GM21360 (cell line): ENCODE measurements at regions not wholly inside any gene's neighbourhood (a gene's known extent, or its start where the extent isn't known, plus 50 kb on each side); places are given as distances from the start of the nearest gene placed in this dataset.

Experiments
- ATAC-seq: cut with Tn5 transposase; IDR thresholded peaks from one replicate; pipeline ENCODE4 v1.9.1; 2021; ENCODE audit warnings: mild to moderate bottlenecking, moderate library complexity; ENCODE audit not compliant: unreplicated experiment

GRCh38 chr10:36704124-36704523 lies 421.3 kb upstream of the ANKRD30A start:
- no peak for ATAC-seq

- no peak for ATAC-seq
These were observed 422.2 kb upstream of the ANKRD30A start for GRCh38 chr10:36703179-36703578.

GRCh38 chr10:36700123-36700522 lies 425.3 kb upstream of the ANKRD30A start:
- no peak for ATAC-seq

- no peak for ATAC-seq
These were observed 432.6 kb upstream of the ANKRD30A start for GRCh38 chr10:36692759-36693158.

- ATAC-seq: no peak
These were observed 436.7 kb upstream of the ANKRD30A start for GRCh38 chr10:36688717-36689116.

GRCh38 chr10:36683421-36683820 lies 442.0 kb upstream of the ANKRD30A start:
- no peak for ATAC-seq

- ATAC-seq: no peak
These were observed 443.4 kb upstream of the ANKRD30A start for GRCh38 chr10:36681751-36682632.

- ATAC-seq: no peak
These were observed 445.8 kb upstream of the ANKRD30A start for GRCh38 chr10:36679554-36679953.

- no peak for ATAC-seq
These were observed 448.0 kb upstream of the ANKRD30A start for GRCh38 chr10:36677431-36677768.

- ATAC-seq: no peak
These were observed 448.5 kb upstream of the ANKRD30A start for GRCh38 chr10:36676756-36677430.

- ATAC-seq: no peak
These were observed 449.1 kb upstream of the ANKRD30A start for GRCh38 chr10:36676321-36676720.

- ATAC-seq: no peak
These were observed 449.9 kb upstream of the ANKRD30A start for GRCh38 chr10:36675458-36675880.

- ATAC-seq: no peak
These were observed 453.8 kb upstream of the ANKRD30A start for GRCh38 chr10:36671607-36672006.

- ATAC-seq: no peak
These were observed 454.6 kb upstream of the ANKRD30A start for GRCh38 chr10:36670621-36671402.

- no peak for ATAC-seq
These were observed 455.6 kb upstream of the ANKRD30A start for GRCh38 chr10:36669615-36670352.

- ATAC-seq: no peak
These were observed 458.9 kb upstream of the ANKRD30A start for GRCh38 chr10:36666451-36666850.

GRCh38 chr10:36662571-36662970 lies 462.8 kb upstream of the ANKRD30A start:
- no peak for ATAC-seq

- no peak for ATAC-seq
These were observed 475.1 kb upstream of the ANKRD30A start for GRCh38 chr10:36650274-36650673.

GRCh38 chr10:36647540-36647939 lies 477.9 kb upstream of the ANKRD30A start:
- ATAC-seq: no peak

- no peak for ATAC-seq
These were observed 484.8 kb upstream of the ANKRD30A start for GRCh38 chr10:36640626-36641025.
